GM18858 (cell line): ENCODE measurements at regions not wholly inside any gene's neighbourhood (a gene's known extent, or its start where the extent isn't known, plus 50 kb on each side); places are given as distances from the start of the nearest gene placed in this dataset.
"Not testable (repeated sequence)": the region's sequence is repeated elsewhere in the genome, so short reads cannot be mapped to it uniquely, and the experiment has no call there.

Source experiments
- ATAC-seq: cut with Tn5 transposase; IDR thresholded peaks from one replicate; pipeline ENCODE4 v1.9.1; 2021; ENCODE audit not compliant: unreplicated experiment

DNA sequence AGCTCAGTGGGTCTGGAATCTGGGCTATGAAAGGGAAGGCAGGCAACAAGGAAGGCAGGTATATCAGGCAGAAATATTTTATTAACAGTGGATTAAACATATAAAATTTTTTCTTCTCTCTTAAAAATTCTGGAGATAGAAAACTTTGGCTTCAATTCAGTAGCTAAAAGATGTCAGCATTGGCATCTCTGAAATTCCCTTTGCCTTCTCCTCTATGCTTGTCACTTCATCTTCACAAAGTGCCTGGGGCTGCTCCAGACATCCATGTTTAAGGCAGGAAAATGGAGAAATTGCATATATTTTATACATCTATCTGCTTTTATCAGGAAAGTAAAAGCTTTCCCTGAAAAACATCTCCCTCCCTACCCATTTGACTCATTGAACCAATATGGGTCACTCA is 894.1 kb upstream of the API5 start:
- ATAC-seq: no peak

DNA sequence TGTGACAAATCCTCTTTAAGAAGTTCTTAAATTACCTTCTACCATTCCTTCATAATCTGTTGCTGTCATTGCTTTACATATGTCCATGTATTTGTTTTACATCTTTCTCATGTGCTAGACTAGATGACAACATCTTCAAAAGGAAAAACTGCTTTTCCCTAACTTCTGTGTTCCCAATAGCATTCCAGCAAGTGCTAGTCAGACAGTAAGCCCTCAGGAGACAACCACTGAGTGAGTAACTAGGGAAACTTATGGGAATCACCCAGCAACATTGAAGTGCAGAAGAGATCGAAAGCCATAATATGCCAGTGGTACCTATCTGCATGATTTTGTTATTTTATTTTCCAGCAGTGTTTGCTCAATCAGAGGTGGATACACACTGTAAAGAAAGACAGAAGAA is 889.7 kb upstream of the API5 start:
- no peak for ATAC-seq

DNA sequence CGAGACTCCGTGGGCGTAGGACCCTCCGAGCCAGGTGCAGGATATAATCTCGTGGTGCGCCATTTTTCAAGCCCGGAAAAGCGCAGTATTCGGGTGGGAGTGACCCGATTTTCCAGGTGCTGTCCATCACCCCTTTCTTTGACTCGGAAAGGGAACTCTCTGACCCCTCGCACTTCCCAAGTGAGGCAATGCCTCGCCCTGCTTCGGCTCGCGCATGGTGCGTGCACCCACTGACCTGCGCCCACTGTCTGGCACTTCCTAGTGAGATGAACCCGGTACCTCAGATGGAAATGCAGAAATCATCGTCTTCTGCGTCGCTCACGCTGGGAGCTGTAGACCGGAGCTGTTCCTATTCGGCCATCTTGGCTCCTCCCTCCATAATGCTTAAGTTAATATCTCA is 876.9 kb upstream of the API5 start:
- ATAC-seq: not testable (repeated sequence)

DNA sequence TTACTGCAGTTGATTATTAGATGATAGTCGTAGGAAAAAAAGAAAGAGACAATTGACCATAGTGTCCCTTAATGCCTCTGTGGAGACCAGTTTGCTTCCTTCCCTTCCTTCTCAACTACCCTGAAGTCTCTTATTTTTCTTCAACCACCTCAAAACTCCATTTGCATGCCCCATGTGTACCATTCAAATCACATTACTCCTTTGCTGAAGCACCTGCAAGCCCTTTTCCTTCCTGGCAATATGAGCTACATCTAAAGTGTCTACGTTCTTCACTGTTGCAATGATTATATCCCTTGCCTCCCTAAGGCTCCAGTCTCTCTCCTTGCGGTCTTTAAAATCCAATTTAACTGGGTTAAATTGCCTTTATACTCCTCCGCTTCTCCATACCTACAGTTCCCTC is 867.4 kb upstream of the API5 start:
- no peak for ATAC-seq

DNA sequence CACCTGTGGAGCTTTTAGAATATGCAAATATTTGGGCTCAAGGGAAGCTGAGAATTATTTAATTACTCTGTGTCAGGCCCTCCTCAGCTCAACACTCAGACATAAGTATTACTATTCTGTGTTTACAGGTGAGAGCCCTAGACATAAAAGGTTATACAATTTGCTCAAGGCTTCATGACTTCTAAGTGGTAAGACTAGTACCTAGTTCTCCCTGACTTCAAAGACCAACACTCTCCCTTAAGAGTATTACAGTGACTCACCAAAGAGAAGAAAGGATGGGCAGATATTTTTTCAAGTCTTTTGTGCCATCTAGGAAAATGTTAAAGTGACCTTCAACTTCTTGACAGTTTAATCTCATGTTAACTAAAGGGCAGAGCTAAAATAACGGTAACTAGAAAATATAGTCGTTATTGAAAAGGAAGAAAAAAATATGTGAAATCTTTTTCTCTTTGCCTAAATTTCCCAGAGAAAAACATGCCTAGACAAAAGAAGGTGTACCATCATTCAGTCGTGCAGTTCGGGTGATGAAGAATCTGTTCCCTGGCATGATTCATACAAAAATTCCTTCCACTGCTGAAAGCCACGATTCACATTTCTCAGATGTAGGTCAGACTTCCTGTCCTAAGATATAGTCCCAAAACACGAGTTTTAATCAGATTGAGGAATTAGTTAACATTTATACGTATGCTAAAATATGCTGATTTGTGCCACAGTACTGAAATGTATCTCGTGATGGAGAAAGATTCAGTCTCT is 849.1 kb upstream of the API5 start:
- no peak for ATAC-seq

DNA sequence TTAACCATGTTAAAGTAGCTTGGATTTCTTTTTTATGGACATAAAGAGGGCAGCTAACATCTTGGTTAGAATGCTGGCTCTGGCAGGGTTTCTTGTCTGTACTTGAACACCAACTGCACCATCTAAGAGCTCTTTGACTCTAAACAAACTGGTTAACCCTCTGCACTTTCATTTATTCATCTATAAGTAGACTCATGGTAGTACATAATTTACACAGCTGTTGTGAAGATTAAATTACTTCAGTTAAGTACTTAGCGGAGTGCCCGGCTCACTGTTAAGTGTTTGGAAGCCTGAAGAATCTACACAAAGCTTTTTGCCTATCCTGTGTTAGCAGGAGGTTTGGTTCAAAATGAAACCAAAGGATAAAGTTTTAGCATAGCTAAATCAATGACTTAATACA is 846.2 kb upstream of the API5 start:
- ATAC-seq: no peak

DNA sequence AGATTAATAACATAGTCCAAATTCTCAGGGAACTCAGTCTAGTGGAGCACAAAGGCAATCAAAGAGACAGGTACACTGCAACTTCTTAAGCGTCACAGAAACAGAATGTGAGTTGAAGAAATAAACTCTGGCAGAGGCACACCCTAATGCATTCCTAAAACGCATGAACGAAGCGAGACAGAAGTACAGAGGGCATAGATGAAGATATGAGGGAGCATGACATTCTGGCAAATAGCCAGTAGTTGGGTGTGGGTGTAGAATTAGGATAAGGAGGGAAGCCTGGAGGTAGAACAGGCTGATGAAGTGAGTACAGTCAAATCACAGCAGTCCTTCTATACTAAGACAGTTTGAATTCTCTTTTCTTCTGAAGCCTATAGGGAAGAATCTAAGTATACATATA is 838.7 kb upstream of the API5 start:
- ATAC-seq: no peak

DNA sequence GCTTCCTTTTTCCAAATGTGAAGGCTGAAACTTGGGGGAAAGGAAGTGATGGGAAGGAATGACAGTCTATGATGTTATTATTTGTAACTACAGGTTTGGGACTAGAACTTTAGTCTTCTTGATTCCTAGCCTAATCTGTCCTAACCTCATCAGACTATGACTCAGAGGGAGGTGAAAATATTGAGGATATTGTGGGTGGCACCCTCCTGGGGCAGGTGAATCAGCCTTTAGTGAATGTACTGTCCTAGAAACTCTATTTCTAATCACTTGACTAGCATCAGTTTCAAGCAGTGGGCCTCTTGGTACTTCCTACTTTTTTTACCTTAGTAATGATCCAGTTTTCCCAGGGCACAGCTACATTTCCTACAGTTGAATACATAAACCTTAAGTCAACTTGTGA is 829.0 kb upstream of the API5 start:
- no peak for ATAC-seq

DNA sequence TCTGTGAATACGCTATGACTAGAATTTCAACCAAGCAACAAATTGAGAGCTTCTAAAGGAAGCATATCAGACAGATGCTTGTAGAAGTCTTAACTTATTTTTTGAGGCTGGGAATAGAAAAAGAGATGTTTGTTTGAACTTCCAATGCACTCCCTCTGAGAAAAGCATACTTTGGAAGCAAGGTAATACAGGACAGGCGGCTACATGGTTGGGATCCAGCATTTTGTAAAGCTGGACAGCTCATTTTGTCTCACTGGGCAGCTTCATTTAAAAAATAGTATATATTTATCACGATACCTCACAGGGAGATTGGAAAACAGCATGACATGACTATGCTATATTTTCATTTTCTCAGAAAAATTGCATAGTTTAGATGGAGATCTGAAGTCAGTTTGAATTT is 821.3 kb upstream of the API5 start:
- ATAC-seq: no peak

DNA sequence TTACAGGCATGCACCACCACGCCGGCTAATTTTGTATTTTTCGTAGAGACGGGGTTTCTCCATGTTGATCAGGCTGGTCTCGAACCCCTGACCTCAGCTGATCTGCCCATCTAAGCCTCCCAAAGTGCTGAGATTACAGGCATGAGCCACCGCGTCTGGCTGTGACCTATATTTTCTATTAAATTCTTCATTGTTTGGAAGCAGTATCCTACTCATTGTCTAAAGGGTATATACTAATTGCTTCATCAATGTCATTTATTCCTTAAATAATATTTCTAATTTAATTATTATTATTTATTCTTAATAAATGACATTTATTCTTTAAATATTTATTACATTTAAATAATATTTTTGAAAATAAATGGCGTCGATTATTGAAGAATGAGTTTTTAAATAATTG is 817.3 kb upstream of the API5 start:
- ATAC-seq: no peak

DNA sequence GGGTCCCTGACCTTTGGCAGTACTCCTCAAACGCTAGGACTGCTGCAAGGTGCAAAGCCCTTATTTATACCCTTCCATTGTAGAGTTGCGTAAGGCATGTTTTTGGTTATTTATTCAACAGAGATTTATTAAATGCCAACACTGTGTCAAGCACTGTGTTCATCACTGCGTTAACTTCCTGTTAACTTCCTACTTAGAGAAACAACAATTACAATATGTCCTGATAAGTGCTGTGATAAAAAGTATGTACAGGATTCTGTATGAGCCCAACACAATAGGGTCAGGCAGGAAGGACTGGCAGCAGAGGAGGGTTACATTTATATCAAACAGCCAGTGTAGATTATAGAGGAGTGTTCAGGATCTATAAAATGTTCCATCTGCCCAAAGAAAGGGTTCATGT is 812.8 kb upstream of the API5 start:
- no peak for ATAC-seq

DNA sequence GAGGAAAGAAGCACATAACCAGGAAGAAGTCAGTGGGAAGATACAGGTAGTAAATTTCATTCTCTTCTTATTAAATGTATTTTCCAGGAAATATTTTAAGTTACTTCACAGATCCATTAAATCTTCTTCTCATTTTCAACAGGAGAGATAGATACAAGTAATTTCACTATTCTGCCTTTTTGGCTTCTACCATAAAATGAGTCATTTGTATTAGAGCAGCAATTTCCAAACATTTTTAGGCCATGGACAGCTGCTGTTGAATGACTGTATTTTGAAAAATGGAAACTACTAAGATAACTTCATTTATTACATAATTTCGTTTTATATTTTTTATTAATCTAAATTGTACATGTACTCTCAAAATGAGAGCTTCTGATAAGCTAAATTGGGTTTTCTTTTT is 809.6 kb upstream of the API5 start:
- ATAC-seq: no peak

DNA sequence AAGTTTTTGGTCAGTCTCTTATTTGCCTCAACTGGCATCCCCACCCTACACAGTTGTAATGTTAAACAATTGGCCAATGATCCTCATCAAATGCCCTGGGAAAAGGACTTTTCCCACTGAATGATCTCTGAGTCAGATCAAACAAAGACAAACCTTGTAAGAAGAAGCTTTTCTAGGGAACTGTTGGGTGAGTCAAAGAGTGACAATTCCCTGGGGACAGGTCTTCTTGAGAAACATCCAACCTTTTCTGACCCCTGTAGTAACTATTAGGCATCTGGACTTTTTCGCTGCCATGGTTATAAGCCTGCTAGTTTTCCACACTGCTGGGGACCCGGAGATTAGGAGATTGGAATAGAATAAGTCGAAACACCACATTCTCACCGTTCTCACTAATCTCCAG is 789.8 kb upstream of the API5 start:
- no peak for ATAC-seq

DNA sequence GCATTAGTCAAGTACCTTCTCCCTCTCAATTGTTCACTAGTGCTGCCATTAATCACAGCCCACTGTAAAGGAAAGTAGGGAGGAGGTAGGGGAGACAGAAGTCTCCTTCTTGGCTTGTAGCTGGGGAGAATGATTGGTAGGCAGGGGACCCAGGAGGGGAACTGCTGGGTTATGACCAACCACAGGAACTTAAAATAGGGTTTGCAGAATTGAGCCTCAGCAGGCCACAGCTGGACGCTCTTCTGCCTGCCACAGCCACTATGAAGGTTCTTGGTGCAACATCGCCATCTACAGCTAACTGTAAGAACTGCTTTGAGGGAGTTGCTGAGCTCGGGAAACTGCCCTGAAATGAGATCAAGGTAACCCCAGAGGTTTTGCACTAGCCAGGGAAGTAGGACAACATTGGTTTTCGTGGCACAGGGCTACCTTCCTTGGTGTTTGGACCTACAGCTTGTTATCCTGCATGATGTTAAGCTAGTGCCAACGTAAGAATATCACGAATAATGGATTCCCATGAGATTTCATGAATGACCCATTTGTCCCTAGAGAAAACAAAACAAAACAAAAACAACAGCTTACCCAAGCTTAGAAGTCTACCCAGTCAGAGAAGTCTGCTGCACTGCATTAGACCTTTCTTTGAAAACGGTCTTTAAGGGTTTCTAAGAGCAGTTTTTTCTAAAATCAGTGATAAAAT is 787.1 kb upstream of the API5 start:
- ATAC-seq: peak; percentile 87

DNA sequence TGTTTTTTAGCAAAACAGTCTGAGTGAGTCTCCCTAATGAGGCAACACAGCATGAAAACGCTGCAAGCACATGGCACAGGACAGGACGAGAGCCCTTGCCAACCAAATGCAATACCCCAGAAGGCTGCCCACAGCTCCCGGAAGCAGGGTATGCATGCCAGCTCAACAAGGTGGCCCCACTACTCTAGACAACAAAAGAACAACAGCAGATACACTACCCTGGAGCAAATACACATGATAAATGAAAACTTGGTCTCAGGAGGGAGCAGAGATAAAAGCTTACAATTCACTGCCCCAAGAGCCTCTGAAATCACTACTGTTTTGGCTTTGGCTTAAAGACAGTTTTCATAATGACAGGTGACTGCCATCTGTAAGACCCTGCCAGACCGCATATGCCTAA is 785.4 kb upstream of the API5 start:
- no peak for ATAC-seq

DNA sequence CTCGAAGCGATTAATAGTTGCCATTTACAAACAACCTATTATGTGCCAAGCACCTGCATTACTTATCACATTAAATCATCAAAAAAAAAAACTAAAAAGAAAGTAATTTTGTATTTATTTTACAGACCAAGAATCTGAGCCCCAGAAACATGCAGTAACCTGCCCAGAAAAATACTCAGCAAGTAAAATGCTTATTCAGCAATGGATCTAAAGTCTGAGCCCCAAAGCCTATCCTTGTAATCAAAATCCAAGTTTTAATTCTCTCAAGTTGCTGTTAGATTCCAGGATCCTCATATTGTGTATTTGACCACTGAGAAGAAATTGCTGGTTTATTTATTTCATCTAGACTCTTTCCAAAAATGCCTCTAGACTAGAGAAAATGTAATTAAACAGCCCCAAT is 783.3 kb upstream of the API5 start:
- no peak for ATAC-seq

DNA sequence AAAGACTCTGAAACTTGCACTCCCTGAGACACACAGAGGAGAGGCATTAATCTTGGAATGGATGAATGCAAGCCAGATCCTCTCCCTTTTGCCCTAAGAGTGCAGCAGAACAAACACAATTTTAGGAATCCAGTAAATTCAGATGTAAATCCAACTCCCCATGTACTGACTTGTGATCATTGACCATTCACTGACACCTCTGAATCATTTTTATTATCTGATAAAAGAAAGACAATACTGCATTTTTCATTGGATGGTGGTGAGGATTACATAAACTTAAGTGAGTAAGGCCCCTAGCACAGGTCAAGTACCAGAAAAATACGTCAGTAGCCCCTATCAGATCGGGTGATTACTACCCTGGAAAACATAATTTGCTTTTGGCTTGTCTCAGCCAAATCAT is 782.9 kb upstream of the API5 start:
- ATAC-seq: no peak

DNA sequence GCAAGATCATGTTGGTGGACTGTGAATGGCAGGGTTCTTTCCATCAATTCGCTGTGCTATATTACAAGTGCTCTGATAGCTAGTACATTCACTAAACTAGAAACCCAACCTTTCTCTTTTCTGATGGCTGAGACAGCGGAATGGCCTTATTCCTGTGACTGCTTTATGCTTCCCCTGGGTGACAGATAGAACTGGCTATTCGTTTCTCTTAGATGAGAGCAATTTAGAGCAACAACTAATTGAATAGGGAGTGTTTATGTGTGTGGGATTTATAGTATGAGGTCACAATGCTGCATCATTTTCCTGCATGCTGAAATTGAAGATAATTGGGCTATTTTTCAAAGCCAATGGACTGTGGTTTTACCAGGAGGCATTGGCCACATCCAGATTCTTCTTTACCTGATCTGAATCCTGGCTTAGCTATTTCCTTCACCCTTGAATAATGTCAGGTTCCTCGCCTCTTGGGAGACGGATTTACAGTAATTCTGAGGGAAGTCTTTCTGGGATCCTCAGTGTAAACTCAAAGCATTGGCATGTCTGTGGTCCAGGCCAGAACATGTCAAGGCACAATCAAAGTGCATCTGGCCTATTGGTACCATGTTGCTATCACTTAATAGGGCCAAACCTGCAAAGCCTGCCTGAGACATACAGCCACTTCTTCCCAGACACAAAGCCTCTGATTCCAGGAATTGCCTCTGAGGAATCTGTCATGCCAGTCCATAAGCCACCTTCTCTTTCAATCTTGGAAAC is 775.0 kb upstream of the API5 start:
- ATAC-seq: no peak

DNA sequence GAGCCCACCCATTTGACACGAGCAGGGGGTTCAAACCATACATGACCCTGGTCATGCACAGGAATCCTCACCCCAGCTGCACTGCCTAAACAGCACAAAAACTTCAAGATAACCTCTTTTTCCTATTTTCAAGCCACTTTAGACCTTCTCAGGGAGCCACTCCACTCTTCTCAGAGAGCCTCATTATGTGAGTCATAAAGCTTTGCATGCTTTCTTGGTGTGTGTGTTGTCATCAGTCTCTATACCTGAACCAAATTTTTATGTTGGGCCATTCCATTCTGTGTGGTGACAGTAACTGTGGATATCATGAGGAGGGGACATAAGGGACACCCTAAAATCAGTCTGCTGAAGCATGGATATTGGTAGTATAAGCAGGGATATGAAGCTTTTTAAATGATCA is 769.5 kb upstream of the API5 start:
- ATAC-seq: no peak

DNA sequence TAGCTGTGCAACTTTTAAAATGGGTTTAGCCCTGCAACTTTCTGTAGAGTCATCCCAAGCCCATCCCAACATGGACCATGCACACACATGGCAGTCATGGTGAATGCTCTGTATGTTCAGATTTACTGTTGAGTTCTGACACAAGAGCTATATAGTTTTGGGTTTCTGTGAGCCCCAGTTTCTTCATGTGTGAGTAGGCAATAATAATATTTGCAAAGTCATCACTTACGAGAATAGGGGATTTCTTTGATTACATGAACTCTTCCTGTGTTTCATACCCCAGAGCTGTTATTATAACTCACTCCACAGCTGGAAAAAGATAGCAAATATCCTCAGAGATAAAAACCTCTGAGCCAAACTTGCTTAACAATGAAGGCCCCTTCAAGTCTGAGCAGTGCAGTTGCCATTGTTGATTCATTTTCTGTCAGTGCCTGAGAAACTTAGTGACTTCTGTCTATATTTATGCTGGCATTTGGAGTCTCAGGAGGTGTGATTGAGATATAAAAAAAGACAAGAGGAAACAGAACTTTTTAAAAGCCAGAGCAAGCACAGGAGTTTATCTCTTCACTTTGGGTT is 767.9 kb upstream of the API5 start:
- no peak for ATAC-seq

DNA sequence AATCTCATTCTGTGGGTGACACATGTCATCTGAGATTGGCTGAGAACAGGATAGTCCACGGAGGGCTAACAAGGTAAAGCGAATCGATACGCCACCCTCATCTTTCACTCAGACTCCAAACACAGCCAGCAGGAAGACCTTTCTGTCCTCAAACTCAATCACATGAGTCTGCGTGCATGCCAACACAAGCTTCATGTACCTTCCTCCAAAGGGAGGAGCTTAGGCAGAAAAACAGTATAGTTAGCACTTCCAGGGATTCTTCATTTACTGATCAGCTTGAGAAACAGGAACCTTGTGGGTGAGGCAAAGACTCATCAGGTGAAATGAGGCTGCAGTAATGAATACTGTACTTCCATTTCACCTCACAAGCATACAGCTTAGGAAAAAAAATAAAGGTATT is 767.1 kb upstream of the API5 start:
- ATAC-seq: no peak

DNA sequence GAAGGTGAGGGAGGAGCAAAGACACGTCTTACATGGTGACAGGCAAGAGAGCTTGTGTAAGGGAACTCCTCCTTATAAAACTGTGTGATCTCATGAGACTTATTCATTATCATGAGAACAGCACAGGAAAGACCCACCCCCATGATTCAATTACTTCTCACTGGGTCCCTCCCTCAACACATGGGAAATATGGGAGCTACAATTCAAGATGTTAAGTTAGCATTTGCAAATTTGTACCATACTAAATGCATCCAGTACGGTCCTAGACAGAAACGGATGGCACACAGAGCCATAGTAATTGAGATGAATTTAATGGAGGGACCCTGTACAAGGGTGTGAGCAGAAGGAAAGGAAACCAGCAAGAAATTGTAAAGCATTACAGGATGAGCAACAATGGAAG is 765.8 kb upstream of the API5 start:
- no peak for ATAC-seq
